ENCODE measurements at regions not wholly inside any gene's neighbourhood (a gene's known extent, or its start where the extent isn't known, plus 50 kb on each side); places are given as distances from the start of the nearest gene placed in this dataset.
"Not testable (repeated sequence)": the region's sequence is repeated elsewhere in the genome, so short reads cannot be mapped to it uniquely, and the experiment has no call there.

DNA sequence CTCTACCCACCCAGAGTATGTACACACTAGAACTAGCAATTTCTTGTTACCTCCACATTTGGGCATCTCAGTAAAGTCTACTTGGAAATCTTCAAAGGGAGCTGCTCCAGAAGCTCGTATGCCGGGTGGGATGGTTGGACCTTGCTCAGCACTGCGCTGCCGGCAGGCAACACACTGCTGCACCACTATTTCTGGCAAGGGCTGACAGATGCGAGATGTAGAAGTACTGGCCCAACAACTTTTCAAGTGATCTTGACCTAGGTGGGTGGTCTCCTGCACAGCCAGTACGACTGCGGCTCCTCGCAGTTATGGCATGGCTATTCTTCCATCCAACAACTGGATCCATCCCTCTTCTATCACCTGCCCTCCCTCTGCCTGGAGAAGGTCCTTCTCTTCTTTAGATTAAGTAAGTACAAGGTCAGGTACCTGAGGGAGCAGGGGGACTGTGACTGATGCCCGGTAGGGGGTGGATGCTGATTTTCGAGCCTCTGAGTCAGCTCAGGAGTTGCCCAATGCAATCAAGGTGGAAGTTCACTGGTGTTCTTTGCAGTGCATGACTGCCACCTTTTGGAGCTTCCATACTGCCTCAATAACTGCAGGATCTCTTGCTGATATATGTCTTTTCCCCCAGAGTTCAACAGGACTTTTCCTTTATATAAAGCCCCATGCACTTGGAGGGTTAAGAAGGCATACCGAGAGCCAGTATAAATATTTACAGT, 100.4 kb upstream of the SLC1A4 start:
- no peak for DNase-seq

DNA sequence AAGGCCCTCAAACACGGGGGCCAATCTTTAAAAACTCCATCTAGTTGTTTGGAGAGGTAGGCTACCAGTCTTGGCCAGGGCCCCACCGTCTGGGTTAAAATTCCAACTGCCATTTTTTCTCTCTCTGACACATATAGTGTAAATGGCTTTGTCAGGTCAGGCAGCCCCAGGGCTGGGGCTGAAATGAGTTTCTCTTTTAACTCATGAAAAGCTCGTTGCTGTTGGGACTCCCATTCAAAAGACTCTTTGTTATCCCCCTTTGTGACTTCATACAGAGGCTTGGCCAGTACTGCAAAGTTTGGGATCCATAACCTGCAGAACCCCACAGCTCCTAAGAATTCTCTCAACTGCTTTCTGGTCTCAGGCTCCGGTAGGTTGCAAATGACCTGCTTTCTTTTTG, 99.4 kb upstream of the SLC1A4 start:
- DNase-seq = no peak

DNA sequence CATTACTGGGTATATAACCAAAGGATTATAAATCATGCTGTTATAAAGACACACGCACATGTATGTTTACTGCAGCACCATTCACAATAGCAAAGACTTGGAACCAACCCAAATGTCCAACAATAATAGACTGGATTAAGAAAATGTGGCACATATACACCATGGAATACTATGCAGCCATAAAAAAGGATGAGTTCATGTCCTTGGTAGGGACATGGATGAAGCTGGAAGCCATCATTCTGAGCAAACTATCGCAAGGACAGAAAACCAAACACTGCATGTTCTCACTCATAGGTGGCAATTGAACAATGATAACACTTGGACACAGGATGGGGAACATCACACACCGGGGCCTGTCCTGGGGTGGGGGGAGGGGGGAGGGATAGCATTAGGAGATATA, 92.6 kb upstream of the SLC1A4 start:
- not testable (repeated sequence) for DNase-seq

DNA sequence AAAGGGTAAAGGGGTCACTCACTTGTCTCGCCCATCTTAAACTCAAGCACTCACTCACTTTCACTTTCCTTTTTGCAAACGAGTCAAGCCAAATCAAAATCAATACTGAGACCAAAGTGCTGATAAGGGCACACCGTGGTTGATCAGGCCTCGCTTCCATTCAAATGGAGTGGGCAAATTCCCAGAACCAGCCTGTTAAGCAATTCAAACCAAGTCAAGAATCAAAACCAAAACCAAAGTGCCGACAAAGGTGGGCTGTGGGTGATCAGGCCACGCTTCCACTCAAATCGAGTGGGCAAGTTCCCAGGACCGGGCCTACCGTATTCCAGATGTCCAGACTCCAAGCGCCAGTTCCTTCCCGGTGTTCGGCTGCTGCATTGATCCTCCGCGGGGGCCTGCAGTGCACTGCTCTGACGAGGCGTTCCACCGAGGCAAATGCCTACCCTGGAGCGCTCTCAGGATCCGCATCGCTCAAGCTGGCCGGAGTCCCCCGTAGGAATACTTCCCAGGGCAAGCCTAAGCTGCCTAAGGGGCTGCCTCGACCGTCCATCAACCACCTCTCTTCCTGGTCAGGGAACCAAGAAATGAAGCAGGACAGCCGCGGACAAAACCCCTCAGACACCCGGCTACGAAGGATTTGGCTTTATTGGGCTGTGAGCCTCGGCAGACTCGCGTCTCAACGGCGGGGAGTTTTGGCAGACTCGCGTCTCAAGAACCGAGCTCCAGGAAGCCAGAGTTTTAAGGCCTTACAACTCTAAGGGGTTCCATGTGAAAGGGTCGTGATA, 89.9 kb upstream of the SLC1A4 start:
- no peak for DNase-seq

DNA sequence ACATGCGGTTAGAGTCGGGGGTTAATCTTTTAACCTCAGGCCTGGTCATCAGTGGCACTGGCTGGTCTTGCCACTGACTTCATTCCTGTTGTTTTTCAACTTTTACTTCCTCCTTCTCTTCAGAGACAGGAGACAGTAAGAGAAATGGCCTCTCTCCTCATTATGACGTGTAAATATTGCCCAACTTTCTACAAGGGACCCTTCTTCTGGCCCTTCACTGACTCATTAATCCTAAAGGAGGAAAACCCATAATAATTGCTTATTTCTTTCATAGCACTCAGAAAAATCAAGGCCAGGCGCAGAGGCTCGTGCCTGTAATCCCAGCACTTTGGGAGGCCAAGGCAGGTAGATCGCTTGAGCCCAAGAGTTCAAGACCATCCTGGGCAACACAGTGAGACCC, 89.3 kb upstream of the SLC1A4 start:
- not testable (repeated sequence) for DNase-seq

DNA sequence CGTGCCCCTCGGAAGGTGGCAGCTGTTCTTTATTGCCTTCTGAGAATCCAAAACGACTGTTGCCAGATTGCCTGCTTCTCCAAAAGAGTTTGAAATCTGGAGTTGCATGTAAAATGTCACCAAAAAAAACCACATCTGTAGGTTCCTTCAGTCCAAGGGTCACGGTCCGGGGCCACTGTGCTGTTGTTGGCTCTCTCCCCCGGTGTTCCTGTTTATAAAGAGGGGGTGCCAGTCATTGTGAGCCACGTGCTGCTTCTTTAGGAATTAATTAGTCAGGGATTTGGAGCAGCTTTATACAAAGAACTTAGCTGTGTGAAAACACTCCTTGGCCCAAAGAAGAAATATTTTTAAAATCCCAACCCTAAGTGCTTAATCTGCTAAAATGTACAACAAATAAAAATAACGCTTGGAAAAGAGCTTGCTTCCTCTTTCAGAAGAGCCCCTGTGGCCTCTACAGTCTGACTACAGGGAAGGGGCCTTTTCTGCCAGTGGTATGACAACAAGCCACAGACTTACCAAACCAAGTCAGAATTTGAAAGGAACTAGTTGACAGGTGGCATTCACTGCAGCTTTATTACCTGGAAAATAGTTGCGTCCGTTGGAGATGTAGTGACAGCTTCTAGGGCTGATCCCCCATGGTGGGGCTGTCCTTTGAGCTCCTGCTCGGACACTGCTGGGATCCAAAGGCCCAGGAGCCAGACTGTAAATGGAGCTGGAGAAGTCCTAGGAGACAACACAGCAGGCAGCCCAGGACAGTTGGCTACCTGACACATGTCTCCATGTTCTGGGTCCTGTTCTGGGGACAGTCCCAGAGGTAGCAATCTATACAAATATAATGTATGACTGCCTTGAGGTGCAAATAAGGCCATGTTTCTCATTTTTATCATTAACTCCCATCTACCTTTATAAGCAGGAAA, 84.5 kb upstream of the SLC1A4 start:
- no peak for DNase-seq

DNA sequence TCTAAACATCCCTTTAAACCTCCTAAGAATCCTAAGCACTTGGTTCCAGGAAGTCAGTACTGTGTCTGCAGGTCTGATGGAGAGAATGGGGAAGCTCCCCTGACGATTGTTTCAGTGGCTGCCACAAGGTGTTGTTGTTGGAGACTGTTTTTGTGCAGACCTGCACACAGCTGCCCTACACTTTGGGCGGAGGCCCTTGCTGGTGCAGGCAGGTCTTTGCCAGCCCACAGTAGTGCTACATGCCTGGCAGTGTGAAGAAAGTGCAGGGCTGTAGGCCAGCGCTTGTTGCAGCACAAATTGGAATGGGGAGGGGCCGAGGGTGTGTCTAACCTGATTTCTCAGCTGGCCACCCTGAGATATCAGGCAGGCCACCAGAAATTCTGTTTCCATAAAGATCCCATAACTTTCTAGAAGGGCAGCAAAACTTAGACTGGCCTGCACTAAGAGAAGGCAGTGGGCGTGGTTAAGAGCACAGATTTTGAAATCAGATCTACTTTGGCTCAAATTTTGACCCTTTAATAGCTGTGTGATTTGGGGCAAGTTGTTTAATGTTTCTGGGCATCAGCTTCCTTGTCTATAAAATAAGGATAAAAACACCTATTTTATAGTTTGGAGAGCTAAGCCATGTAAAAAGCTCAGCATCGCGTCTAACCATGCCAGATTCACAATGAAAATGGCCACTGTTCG, 83.7 kb upstream of the SLC1A4 start:
- DNase-seq = no peak

DNA sequence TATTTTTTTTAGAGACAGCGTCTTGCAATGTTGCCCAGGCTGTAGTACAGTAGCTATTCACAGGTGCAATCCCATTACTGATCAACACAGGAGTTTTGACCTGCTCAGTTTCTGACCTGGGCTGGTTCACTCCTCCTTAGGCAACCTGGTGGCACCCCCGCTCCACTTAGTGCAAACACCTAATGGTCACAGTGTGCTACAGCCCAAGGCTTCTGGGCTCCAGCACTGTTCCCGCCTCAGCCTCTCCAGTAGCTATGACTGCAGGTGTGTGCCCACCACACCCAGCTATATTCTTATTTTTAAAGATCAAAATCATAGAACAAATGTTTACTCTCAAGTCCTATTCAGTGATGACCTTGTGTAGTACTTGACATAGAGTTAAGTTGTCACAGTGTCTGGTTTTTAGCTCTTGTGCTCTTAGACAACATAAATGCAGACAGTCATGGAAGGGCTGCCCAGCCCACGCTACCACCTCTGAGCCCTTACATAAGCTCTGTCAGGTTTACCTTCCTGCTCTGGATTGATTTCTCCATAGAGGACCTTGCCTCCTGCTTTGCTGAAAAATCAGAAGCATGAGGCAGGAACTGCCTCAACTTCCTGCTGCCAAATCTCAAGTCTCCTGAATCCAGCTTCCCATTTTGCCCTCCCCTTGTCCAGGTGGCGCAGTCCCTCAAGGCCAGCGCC, 82.2 kb upstream of the SLC1A4 start:
- DNase-seq = no peak

DNA sequence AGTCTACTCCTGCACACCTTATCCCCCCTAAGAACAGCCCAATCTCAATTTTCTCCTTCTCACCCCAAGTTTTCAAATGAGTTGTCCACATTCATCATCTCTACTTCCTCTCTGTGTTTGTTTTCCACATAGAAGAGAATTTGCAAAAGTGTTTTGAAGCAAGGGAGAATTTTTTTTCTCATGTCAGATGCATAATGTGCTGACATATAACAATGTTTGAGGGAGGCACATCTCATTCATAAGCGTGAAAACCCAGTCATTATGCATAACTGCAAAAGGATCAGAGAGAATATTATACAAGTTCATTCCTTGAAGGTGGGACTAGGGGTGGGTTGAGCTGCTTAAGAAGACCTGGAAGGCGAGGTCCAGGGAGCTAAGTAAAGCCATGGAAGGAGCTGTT, 80.8 kb upstream of the SLC1A4 start:
- no peak for DNase-seq

DNA sequence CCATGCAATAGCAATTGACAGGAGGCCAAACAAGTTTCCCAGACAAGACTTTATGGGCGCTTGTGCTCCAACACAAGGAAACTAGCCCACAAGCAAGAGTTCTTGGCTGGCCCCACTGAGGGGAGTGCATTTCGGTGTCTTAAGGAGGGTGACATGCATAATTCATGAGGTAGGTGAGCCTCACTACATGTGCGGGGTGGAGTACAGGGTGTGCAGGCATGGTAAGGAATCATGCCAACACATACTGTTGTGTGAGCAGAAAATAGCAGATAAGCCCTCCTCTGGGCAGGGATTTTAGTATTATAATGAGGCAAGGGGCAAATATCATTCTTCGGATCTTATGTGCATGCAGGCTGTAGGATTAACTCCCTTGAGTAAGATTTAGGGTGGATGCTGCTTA, 78.7 kb upstream of the SLC1A4 start:
- DNase-seq = no peak

DNA sequence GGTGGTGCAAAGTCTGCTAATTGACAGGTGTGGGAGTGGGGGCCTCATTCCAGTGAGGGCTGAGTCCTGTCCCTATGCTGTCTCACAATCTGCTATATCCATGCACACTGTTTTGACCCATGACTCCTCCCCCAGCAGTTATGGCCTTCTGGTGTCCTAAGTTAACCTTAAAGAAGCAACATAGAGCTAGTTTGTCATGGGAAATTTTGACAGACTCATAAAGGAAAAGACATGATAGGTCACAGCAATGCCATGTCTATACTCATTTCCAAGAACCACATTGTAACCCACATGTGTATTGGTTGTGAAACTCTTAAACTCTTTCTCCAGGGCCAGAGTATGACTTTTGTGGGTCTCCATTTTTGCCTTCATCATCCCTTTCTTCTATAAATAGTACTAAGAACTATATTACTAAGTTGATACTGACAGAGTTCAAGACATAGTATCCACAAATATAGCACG, 78.2 kb upstream of the SLC1A4 start:
- no peak for DNase-seq

DNA sequence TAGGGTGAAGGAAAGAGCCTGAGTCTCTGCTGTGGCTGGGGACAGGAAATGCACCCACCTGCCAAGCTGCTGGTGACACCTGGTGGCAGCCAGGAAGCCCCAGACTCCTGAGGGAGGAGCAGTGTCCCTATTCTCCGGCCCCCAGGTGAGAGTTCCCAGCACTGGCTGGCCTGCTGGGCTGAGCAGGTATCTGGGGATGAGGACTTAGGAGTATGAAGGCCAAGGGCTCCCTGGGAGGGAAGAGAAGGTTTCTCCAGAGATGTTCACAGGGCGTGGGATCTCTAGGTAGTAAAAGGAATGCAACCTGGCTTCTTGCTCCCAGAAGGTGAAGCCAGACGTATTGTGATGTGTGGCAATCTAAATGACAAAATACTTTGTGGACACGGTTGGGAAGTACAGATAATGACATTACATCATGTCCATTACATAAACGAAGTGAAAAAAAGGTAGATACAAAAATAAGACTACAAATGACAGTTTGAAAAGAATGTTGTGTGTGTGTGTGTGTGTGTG, 75.8 kb upstream of the SLC1A4 start:
- DNase-seq = no peak

DNA sequence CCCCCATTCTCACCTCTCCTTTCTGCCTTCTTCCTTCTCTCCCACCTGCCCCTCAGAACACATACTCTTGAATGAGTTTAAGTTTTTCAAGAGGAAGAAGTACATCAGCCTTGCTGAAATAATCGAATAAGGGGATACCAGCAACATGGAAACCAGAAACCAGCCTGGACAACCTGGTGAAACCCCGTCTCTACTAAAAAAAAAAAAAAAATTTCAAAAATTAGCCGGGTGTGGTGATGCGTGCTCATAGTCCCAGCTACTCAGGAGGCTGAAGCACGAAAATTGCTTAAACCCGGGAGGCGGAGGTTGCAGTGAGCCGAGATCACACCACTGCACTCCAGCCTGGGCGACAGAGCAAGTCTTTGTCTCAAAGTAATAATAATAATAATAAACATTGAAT, 75.0 kb upstream of the SLC1A4 start:
- no peak for DNase-seq

DNA sequence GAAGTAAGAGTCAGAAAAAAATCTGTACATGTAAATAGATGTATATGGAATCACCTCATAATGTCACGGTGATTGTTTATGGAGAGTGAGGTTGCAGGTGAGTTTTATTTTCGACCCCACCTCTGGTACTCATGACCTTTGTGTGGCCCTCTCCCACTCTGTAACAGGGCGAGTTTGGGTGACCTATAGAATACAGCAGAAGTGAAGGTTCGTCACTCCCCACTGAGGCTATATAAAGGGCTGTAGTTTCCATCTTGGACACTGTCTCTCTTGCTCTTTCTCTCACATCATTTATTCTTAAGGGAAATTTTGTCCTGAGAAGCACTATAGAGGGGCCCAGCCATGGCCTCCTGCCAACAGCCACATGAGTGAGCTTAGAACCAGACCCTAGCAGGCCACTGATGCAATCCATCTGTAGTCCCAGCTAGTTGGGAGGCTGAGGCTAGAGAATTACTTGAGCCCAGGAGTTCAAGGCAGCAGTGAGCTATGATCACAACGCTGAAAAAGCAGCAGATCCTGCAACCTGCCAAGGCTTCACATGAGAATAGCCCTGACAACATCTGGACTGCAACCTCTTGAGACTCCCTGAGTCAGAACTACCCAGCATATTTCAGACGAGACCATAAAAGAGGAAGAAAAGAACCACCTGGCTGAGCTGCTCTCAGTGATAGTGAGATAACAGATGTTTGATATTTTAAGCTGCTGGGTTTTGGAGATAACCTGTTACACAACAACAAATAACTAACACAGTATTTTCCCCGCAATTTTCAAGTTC, 74.3 kb upstream of the SLC1A4 start:
- DNase-seq = no peak

DNA sequence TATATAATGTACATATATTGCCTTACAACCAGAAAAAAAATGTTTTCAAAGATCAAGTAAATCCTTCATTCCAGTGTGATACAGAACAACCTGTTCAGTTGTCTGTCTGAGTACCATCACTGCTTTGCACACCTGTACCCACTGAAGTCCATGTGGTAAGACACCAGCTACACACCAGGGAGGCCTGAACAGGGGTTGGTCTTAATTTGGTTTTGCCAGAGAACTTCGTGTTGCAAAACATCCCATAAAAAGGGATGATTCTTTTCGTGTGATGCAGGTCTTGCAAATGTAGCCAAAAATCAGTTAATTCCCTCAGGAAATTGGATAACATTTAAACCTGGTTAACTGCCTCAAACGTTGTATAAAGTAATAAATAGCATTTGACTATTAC, 73.7 kb upstream of the SLC1A4 start:
- DNase-seq = no peak

DNA sequence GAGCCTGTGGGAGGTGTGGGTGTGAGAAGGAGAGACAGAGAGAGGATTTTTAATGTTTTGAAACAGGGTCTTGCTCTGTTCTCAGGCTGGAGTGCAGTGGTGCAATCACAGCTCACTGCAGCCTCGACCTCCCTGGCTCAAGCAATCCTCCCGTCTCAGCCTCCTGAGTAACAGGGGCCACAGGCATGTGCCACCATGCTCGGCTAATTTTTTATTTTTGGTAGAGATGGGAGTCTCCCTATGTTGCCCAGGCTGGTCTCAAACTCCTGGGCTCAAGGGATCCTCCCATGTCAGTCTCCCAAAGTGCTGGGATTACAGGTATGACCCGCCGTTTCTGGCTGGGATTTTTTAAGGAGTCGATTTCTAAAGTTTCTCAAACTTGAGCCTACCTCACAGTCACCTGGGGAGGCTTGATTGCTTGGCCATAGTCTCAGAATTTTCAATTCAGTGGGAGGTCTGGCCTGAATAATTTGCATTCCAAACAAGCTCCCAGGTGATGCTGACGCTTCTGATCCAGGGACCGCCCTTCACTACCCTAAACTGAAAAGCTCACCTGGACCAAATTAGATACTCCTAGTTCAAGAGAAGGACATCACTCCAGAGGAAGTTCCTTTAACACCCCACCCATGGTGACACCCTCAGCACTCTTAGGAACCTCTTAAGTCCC, 70.8 kb upstream of the SLC1A4 start:
- DNase-seq = no peak

DNA sequence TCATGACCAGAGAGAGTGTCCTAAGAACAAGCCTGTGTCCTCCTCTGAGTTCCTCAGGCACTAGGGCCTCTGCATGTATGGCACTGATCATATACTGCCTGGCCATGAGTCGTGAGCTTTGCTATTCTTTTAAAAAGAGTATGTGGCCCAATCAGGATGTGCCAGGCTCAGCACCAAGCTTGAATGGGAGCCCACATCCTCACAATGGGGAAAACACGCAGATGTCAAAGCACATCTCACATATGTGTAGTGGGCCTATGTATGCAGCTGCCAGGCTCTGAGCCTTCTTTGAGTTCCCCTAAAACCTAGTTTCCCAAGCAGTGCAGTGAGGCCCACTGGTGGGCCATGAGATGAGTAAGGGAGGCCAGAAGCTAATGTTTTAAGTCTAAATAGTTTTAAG, 69.9 kb upstream of the SLC1A4 start:
- no peak for DNase-seq

DNA sequence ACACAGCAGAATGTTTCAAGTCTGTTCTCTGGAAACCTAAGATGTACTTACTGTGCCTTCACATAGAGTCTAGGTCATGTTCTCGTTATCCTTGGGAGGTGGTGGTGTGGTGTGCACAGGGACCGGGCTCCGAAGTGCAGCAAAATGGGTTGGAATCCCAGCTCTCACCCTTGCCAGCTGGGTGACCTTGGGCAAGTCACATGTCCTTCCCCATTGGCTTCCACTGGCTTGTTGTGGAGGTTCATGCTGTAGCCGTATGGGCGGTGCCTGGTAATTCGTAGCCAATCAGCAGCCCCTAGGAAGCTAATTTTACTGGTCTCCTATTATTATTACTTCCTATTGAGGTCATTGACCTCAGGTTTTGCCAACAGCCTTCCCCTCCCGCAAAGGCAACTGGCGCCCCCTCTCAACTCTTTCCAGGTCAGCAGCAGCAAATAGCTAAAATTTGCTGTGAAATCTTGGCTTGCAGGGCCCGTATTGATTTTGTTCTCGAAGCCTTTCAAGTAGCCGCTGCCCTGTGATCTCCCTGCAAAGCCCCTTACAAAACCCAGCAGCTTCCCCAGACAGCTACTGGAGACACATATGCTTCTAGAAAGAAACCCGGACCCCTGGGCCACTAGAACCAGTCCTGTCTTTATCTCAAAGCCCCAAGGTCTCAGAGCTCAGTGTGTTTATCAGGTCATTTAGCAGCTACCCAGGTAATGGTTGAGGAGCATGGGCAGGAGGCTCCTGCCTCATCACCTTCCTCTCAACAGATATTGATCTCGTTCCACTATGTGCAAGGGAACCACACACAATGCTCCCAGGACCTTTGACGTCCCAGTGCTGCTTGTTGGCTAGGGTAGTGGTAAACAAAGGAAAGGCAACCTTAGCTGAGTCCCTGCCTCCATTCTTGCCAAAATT, 66.5 kb upstream of the SLC1A4 start:
- DNase-seq = no peak

DNA sequence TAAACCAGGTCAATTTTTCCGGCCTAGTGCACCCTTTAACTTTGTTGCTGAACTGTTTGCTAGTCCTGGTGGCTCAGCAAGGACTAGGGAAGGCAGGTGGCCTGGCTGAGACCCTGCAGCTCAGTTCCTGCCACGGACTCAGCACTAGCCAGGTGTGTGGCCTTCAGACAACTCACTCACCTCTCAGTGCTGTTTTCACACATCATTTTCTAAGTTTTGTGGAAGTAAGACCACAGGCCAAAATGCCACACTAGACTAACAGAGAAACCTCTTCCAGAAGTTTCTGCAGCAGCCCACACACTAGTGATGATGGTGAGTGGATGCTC, 65.9 kb upstream of the SLC1A4 start:
- no peak for DNase-seq

Measured in activated CD8-positive, alpha-beta memory T cell treated with anti-CD3 and anti-CD28 coated beads, Interleukin-2, amount 50 U/mL, for 4 hours (primary cell).